Fibroblast of mammary gland (primary cell): ENCODE measurements at regions not wholly inside any gene's neighbourhood (a gene's known extent, or its start where the extent isn't known, plus 50 kb on each side); places are given as distances from the start of the nearest gene placed in this dataset.
"Not testable (repeated sequence)": the region's sequence is repeated elsewhere in the genome, so short reads cannot be mapped to it uniquely, and the experiment has no call there.

Source experiments
- DNase-seq: peaks from one replicate; pipeline ENCODE4 v3.0.0-alpha.2; 2010; ENCODE audit warnings: low read depth
- H3K4me3 ChIP-seq: 2 replicates; pipeline ENCODE4 v1.5.1; 2011; ENCODE audit warnings: low read depth, mild to moderate bottlenecking, low read length, moderate library complexity; ENCODE audit not compliant: control insufficient read depth
- TF ChIP-seq, protein P1 (sequence below): conservative IDR thresholded peaks from 2 replicates; pipeline ENCODE4 v1.5.1; 2011; ENCODE audit warnings: low read depth, low read length, inconsistent platforms; ENCODE audit not compliant: control insufficient read depth, insufficient read depth

DNA sequence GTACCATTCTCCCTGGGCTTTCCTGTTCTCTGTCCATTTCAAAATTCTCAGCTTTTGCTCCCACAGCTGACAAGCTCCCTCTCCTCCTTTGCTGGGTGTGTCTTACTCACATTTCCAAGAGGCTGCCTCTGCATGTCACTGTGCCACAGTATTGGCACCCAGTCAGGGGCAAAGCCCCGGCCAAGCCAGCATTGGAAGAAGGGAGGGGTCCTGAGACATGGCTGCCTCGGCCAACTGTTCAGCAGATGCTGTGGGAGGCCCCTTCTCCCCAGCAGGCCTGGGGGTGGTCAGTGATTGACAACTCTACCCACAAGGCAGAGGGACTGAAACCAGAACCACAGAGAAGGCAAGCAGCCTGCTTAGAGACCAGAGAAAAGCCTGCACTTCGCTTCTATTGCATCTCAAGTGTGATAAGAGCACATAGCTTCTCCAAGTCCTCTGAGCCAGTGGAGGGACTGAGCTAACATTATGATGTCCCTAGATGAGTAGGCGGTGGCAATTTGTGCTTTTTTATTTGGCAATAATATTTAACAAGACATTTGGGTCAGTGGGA, 294.1 kb downstream of the SIPA1L2 start:
- TF ChIP-seq, protein P1, sequence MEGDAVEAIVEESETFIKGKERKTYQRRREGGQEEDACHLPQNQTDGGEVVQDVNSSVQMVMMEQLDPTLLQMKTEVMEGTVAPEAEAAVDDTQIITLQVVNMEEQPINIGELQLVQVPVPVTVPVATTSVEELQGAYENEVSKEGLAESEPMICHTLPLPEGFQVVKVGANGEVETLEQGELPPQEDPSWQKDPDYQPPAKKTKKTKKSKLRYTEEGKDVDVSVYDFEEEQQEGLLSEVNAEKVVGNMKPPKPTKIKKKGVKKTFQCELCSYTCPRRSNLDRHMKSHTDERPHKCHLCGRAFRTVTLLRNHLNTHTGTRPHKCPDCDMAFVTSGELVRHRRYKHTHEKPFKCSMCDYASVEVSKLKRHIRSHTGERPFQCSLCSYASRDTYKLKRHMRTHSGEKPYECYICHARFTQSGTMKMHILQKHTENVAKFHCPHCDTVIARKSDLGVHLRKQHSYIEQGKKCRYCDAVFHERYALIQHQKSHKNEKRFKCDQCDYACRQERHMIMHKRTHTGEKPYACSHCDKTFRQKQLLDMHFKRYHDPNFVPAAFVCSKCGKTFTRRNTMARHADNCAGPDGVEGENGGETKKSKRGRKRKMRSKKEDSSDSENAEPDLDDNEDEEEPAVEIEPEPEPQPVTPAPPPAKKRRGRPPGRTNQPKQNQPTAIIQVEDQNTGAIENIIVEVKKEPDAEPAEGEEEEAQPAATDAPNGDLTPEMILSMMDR, result no peak
- H3K4me3 ChIP-seq, result no peak overlapping the region
- no peak for DNase-seq

DNA sequence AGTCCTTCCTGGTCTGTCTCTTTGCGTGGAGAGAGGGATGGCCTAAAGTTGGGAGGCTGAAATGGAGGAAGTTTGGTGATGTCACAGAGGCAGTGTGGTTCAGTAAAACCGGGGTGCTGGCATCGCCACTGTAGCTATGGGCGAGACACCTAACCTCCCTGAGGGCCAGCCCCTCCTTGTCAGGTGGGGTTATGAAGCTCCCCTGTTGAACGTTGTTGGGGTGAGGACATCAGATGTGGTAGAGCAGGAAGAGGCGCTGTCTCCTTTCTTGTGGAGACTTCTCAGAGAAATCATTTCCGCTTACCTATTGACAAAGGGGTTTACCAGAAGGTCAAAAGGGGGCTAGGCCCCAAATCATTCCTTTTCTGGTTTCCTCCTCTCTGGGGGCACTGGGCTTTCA, 294.7 kb downstream of the SIPA1L2 start:
- H3K4me3 ChIP-seq, result no peak overlapping the region
- no peak for DNase-seq
- TF ChIP-seq, protein P1, result no peak

GRCh38 chr1:232334811-232335210, 295.1 kb downstream of the SIPA1L2 start:
- DNase-seq, result no peak
- TF ChIP-seq, protein P1, result no peak
- H3K4me3 ChIP-seq, result no peak overlapping the region

- H3K4me3 ChIP-seq, result no peak overlapping the region
- DNase-seq, result no peak
- TF ChIP-seq, protein P1, result no peak
Observed at GRCh38 chr1:232334246-232334645, 295.7 kb downstream of the SIPA1L2 start.

DNA sequence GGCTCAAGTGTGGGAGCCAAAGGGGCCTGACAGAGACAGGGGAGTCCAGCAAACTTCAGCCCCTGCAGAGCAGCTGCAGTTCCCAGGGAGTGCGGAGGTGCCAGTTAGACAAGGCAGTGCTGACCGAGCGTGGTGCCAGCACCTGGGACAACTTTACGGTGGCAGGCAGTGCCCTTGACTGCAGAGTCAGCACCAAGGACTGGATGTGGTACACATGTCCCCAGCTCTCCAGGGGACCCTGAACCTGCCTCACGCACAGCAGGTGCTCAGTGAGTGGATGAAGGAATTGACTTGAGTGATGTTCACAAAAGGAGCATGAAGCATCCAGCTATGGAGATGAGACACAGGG, 296.5 kb downstream of the SIPA1L2 start:
- TF ChIP-seq, protein P1, result no peak
- H3K4me3 ChIP-seq, result no peak overlapping the region
- no peak for DNase-seq

DNA sequence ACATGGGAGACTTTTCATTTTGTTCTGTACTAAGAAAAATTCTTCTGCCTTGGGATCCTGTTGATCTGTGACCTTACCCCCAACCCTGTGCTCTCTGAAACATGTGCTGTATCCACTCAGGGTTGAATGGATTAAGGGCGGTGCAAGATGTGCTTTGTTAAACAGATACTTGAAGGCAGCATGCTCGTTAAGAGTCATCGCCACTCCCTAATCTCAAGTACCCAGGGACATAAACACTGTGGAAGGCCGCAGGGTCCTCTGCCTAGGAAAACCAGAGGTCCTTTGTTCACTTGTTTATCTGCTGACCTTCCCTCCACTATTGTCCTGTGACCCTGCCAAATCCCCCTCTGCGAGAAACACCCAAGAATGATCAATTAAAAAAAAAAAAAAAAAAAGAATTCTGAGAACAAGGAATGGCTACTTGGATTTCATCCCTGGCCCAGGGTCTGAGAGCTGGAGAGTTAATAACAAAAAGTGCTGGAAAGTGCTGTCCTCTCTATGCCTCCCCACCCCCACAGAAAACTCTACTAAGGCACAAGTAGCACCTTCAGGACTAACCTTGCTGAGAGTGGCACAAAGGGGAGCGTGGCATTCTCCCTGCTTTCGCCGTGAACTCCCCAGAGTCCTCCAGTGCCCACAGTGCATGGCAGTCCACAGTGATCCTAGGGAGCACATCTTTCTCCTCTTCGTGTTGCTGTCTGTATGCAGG, 297.1 kb downstream of the SIPA1L2 start:
- not testable (repeated sequence) for H3K4me3 ChIP-seq, DNase-seq

GRCh38 chr1:232329103-232329813, 300.7 kb downstream of the SIPA1L2 start:
- TF ChIP-seq, protein P1, result no peak
- DNase-seq, result no peak
- no peak overlapping the region for H3K4me3 ChIP-seq
